LNCAP (cell line): ENCODE measurements at regions not wholly inside any gene's neighbourhood (a gene's known extent, or its start where the extent isn't known, plus 50 kb on each side); places are given as distances from the start of the nearest gene placed in this dataset.

Experiments
- TF ChIP-seq, protein P1 (sequence below): fragments of 450-650 bp; IDR thresholded peaks from 2 replicates; pipeline ENCODE4 v1.5.1; 2017; ENCODE audit warnings: mild to moderate bottlenecking

DNA sequence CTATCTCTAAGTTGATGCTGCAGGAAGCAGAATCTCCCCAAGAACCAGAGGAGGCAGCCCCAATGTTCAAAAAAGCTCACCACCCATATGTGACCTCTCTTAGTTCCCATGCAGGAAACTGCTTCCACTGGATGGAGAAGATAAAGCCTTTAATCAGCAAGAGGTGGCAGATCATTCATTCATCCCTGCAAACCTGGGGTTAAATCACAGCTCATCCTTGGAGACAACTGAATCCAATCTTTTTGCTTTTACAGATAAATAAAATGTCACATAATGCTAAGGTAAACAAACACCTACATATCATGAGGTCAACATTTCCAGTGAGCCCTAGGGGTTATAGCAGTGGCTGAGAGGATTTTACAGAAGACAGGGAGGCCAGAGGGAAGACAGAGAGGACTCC, 112.7 kb upstream of the CD93 start:
- TF ChIP-seq, protein P1, sequence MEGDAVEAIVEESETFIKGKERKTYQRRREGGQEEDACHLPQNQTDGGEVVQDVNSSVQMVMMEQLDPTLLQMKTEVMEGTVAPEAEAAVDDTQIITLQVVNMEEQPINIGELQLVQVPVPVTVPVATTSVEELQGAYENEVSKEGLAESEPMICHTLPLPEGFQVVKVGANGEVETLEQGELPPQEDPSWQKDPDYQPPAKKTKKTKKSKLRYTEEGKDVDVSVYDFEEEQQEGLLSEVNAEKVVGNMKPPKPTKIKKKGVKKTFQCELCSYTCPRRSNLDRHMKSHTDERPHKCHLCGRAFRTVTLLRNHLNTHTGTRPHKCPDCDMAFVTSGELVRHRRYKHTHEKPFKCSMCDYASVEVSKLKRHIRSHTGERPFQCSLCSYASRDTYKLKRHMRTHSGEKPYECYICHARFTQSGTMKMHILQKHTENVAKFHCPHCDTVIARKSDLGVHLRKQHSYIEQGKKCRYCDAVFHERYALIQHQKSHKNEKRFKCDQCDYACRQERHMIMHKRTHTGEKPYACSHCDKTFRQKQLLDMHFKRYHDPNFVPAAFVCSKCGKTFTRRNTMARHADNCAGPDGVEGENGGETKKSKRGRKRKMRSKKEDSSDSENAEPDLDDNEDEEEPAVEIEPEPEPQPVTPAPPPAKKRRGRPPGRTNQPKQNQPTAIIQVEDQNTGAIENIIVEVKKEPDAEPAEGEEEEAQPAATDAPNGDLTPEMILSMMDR: no peak

DNA sequence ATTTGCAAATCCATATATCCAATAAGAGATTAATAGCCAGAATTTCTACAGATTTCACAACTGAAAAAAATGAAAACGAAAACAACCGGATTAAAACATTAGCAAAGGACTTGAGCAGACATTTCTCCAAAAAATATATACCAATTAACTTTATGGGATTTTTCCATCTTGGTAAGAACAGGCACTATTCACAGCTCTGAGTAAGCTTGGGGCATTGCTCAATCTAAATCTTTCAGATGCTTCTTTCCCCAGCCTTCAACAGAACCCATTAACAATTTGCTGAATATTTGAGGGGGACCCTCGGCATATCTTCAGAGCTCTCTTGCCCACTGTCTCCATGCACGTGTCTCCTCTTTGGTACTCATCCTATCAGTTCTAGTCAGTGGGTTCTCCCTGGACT, 111.7 kb upstream of the CD93 start:
- TF ChIP-seq, protein P1: no peak

DNA sequence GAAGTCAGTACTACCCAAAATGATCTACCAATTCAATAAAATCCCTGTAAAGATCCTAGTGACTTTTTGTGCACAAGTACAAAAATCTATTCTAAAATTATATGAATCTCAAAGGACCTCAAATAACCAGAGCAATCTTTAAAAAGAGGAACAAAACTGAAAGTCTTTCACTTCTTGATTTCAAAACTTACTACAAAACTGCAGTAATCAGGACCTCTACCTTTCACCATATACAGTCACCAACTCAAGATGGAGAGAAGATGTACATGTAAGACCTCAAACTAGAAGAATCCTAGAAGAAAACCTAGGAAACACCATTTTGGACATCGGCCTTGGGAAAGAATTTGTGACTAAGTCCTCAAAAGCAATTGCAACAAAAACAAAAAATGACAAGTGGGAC, 109.5 kb upstream of the CD93 start:
- TF ChIP-seq, protein P1: no peak

DNA sequence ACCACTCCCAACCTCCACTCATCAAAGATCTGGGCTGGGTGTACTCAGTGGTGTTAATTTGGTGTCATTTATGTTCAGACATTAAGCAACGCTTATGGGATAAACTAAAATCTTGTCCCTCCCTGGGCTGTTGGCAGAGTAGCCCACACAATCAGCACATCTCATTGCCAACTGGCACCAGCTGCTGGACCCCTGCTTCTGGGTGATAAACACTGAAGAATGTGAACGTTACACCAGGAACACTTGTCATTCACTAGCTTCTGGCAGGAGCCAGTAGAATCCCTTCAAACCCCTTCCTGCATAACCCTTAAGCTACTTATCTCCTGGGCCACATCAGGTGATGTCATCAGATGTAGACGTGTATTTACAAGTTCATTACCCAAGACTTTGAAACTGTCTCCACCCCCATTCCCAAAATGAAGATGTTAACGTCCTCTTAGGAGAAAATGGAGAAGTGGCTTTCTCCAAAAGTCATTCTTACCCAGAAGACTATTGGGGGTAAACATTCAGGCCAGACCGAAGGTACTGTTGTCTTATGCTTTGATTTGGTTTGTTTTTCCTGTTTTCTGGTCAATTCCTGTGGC, 107.8 kb upstream of the CD93 start:
- TF ChIP-seq, protein P1: no peak

DNA sequence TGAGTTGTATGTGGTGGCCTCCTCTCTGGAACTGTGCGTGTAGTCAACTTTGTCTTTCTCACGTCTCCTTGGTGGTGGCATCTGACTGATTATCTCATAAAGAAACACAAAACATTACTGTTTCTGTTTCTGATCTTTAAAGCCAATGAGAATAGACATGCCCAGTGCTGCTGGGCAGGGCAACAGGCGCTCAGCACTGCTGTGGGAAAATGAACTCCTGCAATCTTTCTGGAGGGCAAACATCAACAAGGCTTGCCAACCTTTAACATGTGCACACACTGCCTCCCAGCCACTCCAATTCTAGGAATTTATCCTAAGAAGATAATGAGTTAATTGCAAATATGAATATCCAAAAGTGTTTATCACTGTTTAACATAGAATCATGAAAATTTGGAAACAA, 106.3 kb upstream of the CD93 start:
- TF ChIP-seq, protein P1: no peak

DNA sequence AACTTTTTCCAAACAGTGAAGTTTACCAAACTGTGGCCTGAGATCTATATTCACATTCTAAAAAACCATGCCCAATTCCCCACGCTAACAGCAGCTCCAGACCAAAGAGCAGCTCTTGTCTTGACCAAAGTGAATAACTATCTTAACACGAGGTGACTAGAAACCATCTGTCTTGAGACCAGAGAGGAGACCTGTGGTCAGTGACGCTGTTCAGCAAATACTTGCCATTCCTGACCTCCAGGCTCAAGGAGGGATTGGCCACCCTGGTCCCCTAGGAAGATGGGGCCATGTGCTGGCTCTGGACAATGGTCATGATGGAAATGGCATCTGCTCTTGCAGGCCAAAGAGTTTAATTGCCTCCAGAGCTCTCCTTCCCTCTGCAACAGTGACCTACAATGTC, 104.4 kb upstream of the CD93 start:
- TF ChIP-seq, protein P1: no peak

DNA sequence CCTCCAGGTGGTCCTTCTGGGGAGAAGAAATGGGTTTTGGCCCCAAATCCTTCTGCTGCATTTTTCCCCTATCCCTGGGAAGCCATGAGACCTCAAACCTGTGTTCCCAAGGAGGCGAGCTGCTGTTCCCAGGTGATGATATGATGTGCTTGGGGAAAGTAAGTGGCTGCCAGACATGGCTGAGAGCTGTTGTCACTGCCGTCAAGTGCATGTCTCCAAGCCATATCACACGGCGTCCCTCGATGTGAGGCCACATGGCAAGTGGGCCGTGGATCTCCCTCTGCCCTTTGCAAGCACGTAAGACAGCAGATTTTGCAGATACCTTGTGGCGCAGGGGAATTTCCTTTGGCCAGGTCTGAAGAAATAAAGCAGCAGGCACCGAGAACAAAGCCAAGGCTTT, 103.7 kb upstream of the CD93 start:
- TF ChIP-seq, protein P1: no peak

DNA sequence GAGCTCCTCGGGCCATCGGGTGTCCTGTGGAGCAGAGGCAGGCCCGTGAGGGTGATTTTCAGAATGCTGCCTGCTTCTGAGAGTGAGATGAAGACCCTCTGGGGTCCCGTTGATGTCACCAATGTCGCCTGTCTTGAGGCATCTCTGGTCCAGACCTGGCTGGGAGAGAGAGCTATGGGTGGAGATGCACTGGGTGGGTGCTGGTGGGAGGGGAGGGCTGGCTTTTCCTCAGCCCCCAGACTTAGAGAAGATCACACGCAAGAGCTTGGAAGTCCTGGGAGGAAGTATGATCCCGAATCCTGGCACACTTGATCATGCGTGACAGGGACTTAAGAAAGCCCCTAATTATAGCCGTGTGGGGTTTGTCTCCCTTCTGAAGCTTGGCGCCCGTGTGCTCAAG, 103.2 kb upstream of the CD93 start:
- TF ChIP-seq, protein P1: no peak
